Ovary (tissue), 7 donors: ENCODE measurements at regions not wholly inside any gene's neighbourhood (a gene's known extent, or its start where the extent isn't known, plus 50 kb on each side); places are given as distances from the start of the nearest gene placed in this dataset.

ENCODE experiments used
- DNase-seq, 5 donors: peaks; one replicate each; pipeline ENCODE4 v3.0.0-alpha.2; 2019 to 2020
- H3K27ac ChIP-seq, 2 donors: fragments of 200-600 bp; one replicate each; pipeline versions ENCODE4 v1.5.1 to v1.8.0; 2019 to 2022
- H3K27me3 ChIP-seq: fragments of 200-600 bp; one replicate; pipeline ENCODE4 v1.8.0; 2022
- H3K36me3 ChIP-seq: fragments of 200-600 bp; sonication (generic); one replicate; pipeline ENCODE4 v1.5.1; 2019
- H3K4me1 ChIP-seq: one replicate; pipeline ENCODE4 v1.8.1; 2013; ENCODE audit warnings: mild to moderate bottlenecking, moderate library complexity; ENCODE audit not compliant: insufficient read depth
- H3K4me3 ChIP-seq: fragments of 200-600 bp; sonication (generic); one replicate; pipeline ENCODE4 v1.5.1; 2017
- H3K9me3 ChIP-seq, 2 donors: fragments of 200-600 bp in 1 of 2; sonication (generic) in 1 of 2; one replicate each; pipeline versions ENCODE4 v1.5.1 to v1.8.1; 2013 to 2019; ENCODE audit warnings: mild to moderate bottlenecking in 1 of 2, moderate library complexity in 1 of 2
- EP300 ChIP-seq: sonication (generic); formaldehyde crosslinking; IDR thresholded peaks from one replicate; pipeline ENCODE4 v1.6.1; 2017; ENCODE audit warnings: antibody characterized with exemption
- POLR2A ChIP-seq: fragments of 450-650 bp; IDR thresholded peaks from one replicate; pipeline ENCODE4 v1.6.1; 2017; ENCODE audit warnings: antibody characterized with exemption, mild to moderate bottlenecking, moderate library complexity
- WGBS, 3 donors: extraction: QIAGEN DNeasy Blood & Tissue Kit in 1 of 3; methylation state at CpG; one replicate each; pipeline versions ENCODE4 v1.1.5 to v1.1.7; 2013 to 2017; 5-methylcytosine and 5-hydroxymethylcytosine counted together
- intact Hi-C, 4 donors: fragments of 100-400 bp; cut with DNase I; formaldehyde crosslinking; loops; one replicate each; pipeline versions ENCODE4 v1.11.0 to v1.15.1; 2022 to 2023
- TF ChIP-seq, protein P1 (sequence below), 3 donors: fragments of 450-650 bp in 2 of 3; fragments of 200-600 bp in 1 of 3; IDR thresholded peaks; one replicate each; pipeline versions ENCODE4 v1.5.1 to v1.8.0; 2016 to 2022; ENCODE audit warnings: antibody characterized with exemption in 3 of 3, mild to moderate bottlenecking in 1 of 3
- donor health status: DM: no; HTN: no; CAD: no; lungs with moderate emphysema.
- donor health status: DM: no; HTN: no; CAD: no.
- donor health status: Bipolar disorder and iron deficiency.
- donor health status: DM: no; HTN: no; CAD: no.
- donor health status: DM: yes; HTN: yes; CAD: no.

DNA sequence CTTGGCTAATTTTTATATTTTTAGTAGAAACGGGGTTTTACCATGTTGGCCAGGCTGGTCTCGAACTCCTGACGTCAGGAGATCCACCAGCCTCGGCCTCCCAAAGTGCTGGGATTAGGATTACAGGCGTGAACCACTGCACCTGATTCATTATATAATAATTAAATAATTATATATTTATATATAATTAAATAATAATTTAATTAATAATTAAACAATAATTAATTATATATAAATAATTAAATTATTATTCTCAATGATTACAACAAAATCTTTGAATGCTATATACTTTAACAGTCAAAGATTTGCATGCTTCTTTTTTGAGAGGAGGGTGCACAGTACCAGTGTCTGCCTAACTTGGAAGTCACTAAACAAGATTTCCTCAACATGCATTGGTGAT is 872.3 kb downstream of the EFNB2 start:
- WGBS, 3 donors, result 92 to 95% (median 93%) methylated on average over 5 of the region's 5 CpGs
- no peak for DNase-seq
- no peak for TF ChIP-seq POLR2A
- TF ChIP-seq EP300, result no peak
- TF ChIP-seq, protein P1, sequence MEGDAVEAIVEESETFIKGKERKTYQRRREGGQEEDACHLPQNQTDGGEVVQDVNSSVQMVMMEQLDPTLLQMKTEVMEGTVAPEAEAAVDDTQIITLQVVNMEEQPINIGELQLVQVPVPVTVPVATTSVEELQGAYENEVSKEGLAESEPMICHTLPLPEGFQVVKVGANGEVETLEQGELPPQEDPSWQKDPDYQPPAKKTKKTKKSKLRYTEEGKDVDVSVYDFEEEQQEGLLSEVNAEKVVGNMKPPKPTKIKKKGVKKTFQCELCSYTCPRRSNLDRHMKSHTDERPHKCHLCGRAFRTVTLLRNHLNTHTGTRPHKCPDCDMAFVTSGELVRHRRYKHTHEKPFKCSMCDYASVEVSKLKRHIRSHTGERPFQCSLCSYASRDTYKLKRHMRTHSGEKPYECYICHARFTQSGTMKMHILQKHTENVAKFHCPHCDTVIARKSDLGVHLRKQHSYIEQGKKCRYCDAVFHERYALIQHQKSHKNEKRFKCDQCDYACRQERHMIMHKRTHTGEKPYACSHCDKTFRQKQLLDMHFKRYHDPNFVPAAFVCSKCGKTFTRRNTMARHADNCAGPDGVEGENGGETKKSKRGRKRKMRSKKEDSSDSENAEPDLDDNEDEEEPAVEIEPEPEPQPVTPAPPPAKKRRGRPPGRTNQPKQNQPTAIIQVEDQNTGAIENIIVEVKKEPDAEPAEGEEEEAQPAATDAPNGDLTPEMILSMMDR (IDR thresholded peaks at IDR 0.05), result no peak
- Histone ChIP-seq H3K36me3 (no peaks in the 10 kb centered on the region), H3K4me1 (no peaks in the 10 kb centered on the region), H3K9me3 (no peaks in the 10 kb centered on the region), H3K4me3 (no peak overlapping the region), H3K27me3 (no peaks in the 10 kb centered on the region), H3K27ac (no peak overlapping the region)
- intact Hi-C loops, result no loop called here

DNA sequence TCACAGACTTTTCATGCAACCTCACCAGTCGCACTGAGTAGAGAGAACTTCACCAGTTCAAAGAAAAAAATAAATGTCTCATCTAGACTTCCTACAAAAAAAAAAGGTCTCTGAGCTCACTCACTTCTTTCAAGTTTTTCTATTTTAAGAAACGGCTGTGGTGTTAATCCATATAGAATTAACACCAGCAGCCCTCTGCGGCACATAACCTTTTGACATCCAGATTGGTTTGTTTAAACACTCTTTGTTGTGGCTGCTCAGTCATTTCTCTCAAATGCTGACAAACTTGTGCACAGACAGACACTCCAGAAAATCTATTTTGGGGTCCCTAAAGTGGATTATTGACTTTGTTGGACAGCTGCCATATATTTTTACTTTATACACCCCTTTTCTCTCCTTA is 874.9 kb downstream of the EFNB2 start:
- H3K4me1 ChIP-seq, result no peaks in the 10 kb centered on the region
- intact Hi-C loops, result no loop called here
- TF ChIP-seq POLR2A (no peak), EP300 (no peak)
- TF ChIP-seq, protein P1 (IDR thresholded peaks at IDR 0.05), result no peak
- no peaks in the 10 kb centered on the region for H3K36me3 ChIP-seq
- WGBS, 3 donors, result 68 to 74% (median 72%) methylated on average over 3 of the region's 3 CpGs
- H3K27ac ChIP-seq, result no peak overlapping the region
- H3K27me3 ChIP-seq, result no peaks in the 10 kb centered on the region
- no peak overlapping the region for H3K4me3 ChIP-seq
- no peaks in the 10 kb centered on the region for H3K9me3 ChIP-seq
- DNase-seq, result no peak

DNA sequence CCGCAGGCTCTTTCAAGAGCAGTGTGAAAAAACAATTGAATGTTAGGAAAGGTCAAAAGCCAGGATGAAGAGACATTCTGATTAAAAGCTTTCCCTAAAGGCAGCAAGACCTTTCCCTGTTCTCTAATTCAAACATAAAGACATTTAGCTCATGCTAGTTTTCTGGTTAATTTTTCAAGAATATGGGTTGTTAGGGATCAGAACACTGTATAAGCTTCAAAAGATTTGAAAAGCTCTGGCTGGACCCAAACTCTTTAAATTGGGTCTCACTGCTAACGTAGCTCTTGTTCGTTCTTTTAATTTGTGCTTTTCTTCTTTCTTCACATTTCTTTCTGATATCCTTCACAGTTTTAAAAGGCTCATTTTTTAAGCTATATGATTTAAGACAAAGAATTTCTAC is 877.0 kb downstream of the EFNB2 start:
- intact Hi-C loops, result no loop called here
- Histone ChIP-seq H3K36me3 (no peaks in the 10 kb centered on the region), H3K27me3 (no peaks in the 10 kb centered on the region), H3K4me1 (no peaks in the 10 kb centered on the region), H3K9me3 (no peaks in the 10 kb centered on the region), H3K27ac (no peak overlapping the region), H3K4me3 (no peak overlapping the region)
- DNase-seq, result no peak
- WGBS, 3 donors, result 67 to 83% (median 80%) methylated on average over 3 of the region's 3 CpGs
- no peak for TF ChIP-seq POLR2A
- TF ChIP-seq, protein P1 (IDR thresholded peaks at IDR 0.05), result no peak
- TF ChIP-seq EP300, result no peak

DNA sequence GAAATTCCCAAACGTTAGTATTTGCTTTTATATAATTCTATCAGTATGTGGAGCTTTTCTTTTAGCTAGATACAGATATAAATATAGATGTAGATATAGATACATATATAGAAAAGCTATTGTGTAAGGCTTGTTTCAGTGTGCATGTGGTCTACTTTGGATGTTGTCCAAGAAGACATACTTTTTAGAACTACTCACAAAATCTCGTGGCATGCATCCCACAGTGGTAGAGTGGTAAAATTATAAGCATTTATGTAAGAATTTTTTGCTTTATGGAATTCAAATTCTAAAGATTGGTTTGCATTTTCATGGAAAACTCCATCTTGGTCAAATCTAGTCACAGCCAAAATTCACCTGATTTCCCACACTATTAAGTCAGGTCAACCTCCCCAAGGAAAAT is 880.4 kb downstream of the EFNB2 start:
- H3K9me3 ChIP-seq, result no peaks in the 10 kb centered on the region
- no peaks in the 10 kb centered on the region for H3K27me3 ChIP-seq
- H3K4me1 ChIP-seq, result no peaks in the 10 kb centered on the region
- no peak overlapping the region for H3K27ac ChIP-seq
- intact Hi-C loops, result no loop called here
- no peak for DNase-seq
- TF ChIP-seq, protein P1 (IDR thresholded peaks at IDR 0.05), result no peak
- TF ChIP-seq POLR2A (no peak), EP300 (no peak)
- H3K4me3 ChIP-seq, result no peak overlapping the region
- 36 to 57% (median 42%) methylated on average over 2 of the region's 2 CpGs for WGBS, 3 donors
- H3K36me3 ChIP-seq, result no peaks in the 10 kb centered on the region

DNA sequence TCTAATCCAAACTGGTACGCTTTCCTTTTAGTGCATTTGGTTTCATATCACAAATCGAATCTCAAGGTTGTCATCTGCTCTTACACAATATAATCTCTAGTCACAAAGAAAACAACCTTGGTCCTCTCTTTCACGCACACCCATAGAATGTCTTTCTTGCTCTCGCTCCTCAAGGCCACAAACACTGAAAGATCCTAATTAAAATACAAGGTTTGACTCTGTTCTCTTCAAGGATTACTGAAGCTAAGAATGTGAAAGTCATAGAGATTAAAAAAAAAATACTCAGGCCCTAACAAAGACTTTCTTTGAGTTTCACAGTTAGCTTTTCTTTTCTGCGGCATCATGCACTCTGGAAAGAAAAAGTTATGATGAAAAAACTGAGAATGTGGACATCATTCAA is 891.5 kb downstream of the EFNB2 start:
- TF ChIP-seq, protein P1 (IDR thresholded peaks at IDR 0.05), result no peak
- TF ChIP-seq POLR2A (no peak), EP300 (no peak)
- no peaks in the 10 kb centered on the region for H3K4me1 ChIP-seq
- no peaks in the 10 kb centered on the region for H3K9me3 ChIP-seq
- no peak for DNase-seq
- intact Hi-C loops, result no loop called here
- no peaks in the 10 kb centered on the region for H3K36me3 ChIP-seq
- no peak overlapping the region for H3K4me3 ChIP-seq
- H3K27me3 ChIP-seq, result no peaks in the 10 kb centered on the region
- H3K27ac ChIP-seq, result no peak overlapping the region
- WGBS, 3 donors, result 86 to 91% (median 86%) methylated on average over 5 of the region's 5 CpGs
